ENCODE measurements at regions not wholly inside any gene's neighbourhood (a gene's known extent, or its start where the extent isn't known, plus 50 kb on each side); places are given as distances from the start of the nearest gene placed in this dataset.
"Not testable (repeated sequence)": the region's sequence is repeated elsewhere in the genome, so short reads cannot be mapped to it uniquely, and the experiment has no call there.

DNA sequence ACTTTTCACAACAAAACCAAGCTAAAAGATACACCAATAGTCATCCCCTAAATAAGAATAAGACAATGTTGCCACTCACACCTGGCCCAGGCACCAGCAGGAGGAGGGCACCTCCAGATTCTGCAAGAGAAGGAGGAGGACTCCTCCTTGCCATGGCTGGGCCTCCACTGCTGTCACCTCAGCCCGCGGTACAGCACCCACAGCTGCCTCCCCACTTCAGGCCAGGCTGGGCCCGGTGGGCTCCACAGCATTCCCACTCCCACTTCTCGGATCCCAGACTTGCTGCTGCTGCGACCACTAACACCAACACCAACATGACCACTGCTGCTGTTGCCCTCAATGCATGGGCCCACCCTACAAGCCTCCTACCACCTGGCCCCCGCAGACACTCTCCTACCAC lies 95.3 kb upstream of the POTED start:
- not testable (repeated sequence) for H3K9me3 ChIP-seq (ENCODE audit: control insufficient read depth in 4 of 4, low read length in 3 of 4); H3K27ac ChIP-seq (ENCODE audit: low read depth in 1 of 2, low read length in 2 of 2); H3K4me3 ChIP-seq (ENCODE audit: low read depth in 1 of 3, low read length in 3 of 3); H3K4me1 ChIP-seq (ENCODE audit: control insufficient read depth in 4 of 4, insufficient read depth in 4 of 4, low read length in 3 of 4); H3K9ac ChIP-seq (ENCODE audit: low read depth in 1 of 2, low read length in 2 of 2); H3K36me3 ChIP-seq (ENCODE audit: control insufficient read depth in 4 of 4, insufficient read depth in 3 of 4, low read depth in 1 of 4, low read length in 3 of 4); H3K27me3 ChIP-seq (ENCODE audit: control insufficient read depth in 4 of 4, insufficient read depth in 4 of 4, low read length in 3 of 4); DNase-seq (ENCODE audit: low spot score)
- WGBS, result 86% methylated on average over 6 of the region's 6 CpGs

DNA sequence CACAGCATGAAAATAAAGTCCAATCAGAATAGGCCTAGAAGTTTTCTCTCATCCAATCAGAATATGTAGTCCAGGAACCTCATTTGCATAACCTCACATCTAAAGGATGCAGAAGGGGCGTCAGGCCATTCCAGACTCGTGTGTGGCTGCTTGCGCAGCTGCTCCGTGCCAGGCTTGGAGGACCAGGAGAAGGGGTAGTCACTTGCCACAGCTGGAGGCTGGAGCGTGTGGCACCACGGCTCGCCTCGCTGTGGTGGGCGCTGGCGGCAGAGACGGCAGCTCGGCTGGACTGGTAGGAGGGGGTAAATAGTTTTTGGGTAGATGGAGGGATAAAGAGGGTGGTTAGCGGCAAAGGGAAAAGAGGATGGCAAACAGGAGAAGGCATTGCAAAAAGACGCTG lies 93.6 kb upstream of the POTED start:
- not testable (repeated sequence) for H3K4me3 ChIP-seq (ENCODE audit: low read depth in 1 of 3, low read length in 3 of 3); H3K4me1 ChIP-seq (ENCODE audit: control insufficient read depth in 4 of 4, insufficient read depth in 4 of 4, low read length in 3 of 4); H3K27me3 ChIP-seq (ENCODE audit: control insufficient read depth in 4 of 4, insufficient read depth in 4 of 4, low read length in 3 of 4); DNase-seq (ENCODE audit: low spot score); H3K27ac ChIP-seq (ENCODE audit: low read depth in 1 of 2, low read length in 2 of 2); H3K9me3 ChIP-seq (ENCODE audit: control insufficient read depth in 4 of 4, low read length in 3 of 4); H3K36me3 ChIP-seq (ENCODE audit: control insufficient read depth in 4 of 4, insufficient read depth in 3 of 4, low read depth in 1 of 4, low read length in 3 of 4); H3K9ac ChIP-seq (ENCODE audit: low read depth in 1 of 2, low read length in 2 of 2)
- 87% methylated on average over 14 of the region's 14 CpGs for WGBS

DNA sequence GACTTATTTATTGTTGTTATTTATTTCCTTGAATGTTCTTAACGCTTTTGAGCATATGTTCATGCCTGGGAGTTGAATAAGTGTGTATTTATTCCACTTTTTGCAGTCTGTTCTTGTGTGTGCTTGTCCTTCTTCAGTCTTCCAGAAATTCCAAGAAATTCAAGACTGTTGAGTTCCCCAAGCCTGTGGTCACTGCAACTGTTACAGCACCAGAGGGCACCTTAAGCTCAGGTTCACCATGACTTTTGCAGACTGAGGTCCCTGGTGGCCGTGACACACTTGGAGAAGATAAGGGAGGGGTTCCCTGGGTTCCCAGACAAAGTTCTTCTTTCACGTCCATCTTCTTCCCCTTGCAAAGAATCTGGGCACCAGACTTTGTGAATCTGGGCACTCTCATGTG lies 89.6 kb upstream of the POTED start:
- not testable (repeated sequence) for H3K36me3 ChIP-seq (ENCODE audit: control insufficient read depth in 4 of 4, insufficient read depth in 3 of 4, low read depth in 1 of 4, low read length in 3 of 4); H3K27ac ChIP-seq (ENCODE audit: low read depth in 1 of 2, low read length in 2 of 2); H3K9ac ChIP-seq (ENCODE audit: low read depth in 1 of 2, low read length in 2 of 2); H3K27me3 ChIP-seq (ENCODE audit: control insufficient read depth in 4 of 4, insufficient read depth in 4 of 4, low read length in 3 of 4); DNase-seq (ENCODE audit: low spot score); H3K9me3 ChIP-seq (ENCODE audit: control insufficient read depth in 4 of 4, low read length in 3 of 4); H3K4me1 ChIP-seq (ENCODE audit: control insufficient read depth in 4 of 4, insufficient read depth in 4 of 4, low read length in 3 of 4); H3K4me3 ChIP-seq (ENCODE audit: low read depth in 1 of 3, low read length in 3 of 3)
- TF ChIP-seq RAD21 (IDR thresholded peaks at IDR 0.05), result peak; percentile 38 to 46
- WGBS, result 22% methylated on average over 2 of the region's 3 CpGs

DNA sequence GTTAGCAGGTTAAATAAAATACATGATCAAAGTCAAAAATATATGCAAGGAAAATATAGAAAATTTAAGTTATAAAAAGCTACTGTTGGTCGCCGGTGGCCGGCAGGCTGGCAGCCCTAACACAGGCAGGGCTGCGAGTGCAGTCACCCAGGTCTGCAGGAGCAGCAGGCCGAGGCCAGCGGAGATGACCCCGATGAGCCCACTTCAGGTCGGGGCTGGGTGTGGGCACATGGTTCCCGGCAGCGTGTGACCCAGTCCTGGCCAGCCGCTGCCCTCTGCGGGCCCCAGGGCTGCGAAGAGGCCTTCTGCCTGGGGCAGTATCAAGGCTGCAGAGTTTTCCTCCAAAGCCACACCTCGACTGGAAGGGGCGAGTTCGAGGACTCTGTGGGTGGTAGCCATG lies 84.6 kb upstream of the POTED start:
- DNase-seq (ENCODE audit: low spot score), result not testable (repeated sequence)

DNA sequence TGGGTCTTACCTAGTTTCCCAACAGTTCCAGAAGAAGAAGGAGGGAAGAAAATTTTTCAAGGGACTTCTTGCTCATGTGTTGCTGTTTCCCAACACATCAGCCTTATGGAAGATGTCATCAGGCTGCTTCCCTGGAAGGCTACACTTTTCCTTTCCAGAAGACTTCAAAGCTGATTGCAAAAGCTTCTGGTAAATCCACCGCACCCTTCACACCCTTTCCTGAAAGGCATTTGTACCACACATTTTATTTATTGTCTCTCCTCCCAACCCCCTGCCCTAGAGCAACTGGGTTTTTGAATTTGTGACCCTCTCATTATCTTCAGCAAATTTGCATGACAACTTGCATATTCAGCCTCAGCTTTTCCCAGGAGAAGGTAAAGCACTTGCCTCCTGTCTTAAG lies 80.5 kb upstream of the POTED start:
- WGBS, result 61% methylated on average over 1 of the region's 1 CpG
- not testable (repeated sequence) for H3K27ac ChIP-seq (ENCODE audit: low read depth in 1 of 2, low read length in 2 of 2); H3K4me1 ChIP-seq (ENCODE audit: control insufficient read depth in 4 of 4, insufficient read depth in 4 of 4, low read length in 3 of 4); H3K36me3 ChIP-seq (ENCODE audit: control insufficient read depth in 4 of 4, insufficient read depth in 3 of 4, low read depth in 1 of 4, low read length in 3 of 4); H3K27me3 ChIP-seq (ENCODE audit: control insufficient read depth in 4 of 4, insufficient read depth in 4 of 4, low read length in 3 of 4); H3K4me3 ChIP-seq (ENCODE audit: low read depth in 1 of 3, low read length in 3 of 3); H3K9me3 ChIP-seq (ENCODE audit: control insufficient read depth in 4 of 4, low read length in 3 of 4); H3K9ac ChIP-seq (ENCODE audit: low read depth in 1 of 2, low read length in 2 of 2); DNase-seq (ENCODE audit: low spot score)

More for the DNA sequence above, 84.6 kb upstream of the POTED start:
- H3K27me3 ChIP-seq (ENCODE audit: control insufficient read depth in 4 of 4, insufficient read depth in 4 of 4, low read length in 3 of 4); H3K36me3 ChIP-seq (ENCODE audit: control insufficient read depth in 4 of 4, insufficient read depth in 3 of 4, low read depth in 1 of 4, low read length in 3 of 4); H3K9me3 ChIP-seq (ENCODE audit: control insufficient read depth in 4 of 4, low read length in 3 of 4); H3K9ac ChIP-seq (ENCODE audit: low read depth in 1 of 2, low read length in 2 of 2); H3K4me1 ChIP-seq (ENCODE audit: control insufficient read depth in 4 of 4, insufficient read depth in 4 of 4, low read length in 3 of 4); H3K27ac ChIP-seq (ENCODE audit: low read depth in 1 of 2, low read length in 2 of 2); H3K4me3 ChIP-seq (ENCODE audit: low read depth in 1 of 3, low read length in 3 of 3): not testable (repeated sequence)
- 86% methylated on average over 15 of the region's 16 CpGs for WGBS

DNA sequence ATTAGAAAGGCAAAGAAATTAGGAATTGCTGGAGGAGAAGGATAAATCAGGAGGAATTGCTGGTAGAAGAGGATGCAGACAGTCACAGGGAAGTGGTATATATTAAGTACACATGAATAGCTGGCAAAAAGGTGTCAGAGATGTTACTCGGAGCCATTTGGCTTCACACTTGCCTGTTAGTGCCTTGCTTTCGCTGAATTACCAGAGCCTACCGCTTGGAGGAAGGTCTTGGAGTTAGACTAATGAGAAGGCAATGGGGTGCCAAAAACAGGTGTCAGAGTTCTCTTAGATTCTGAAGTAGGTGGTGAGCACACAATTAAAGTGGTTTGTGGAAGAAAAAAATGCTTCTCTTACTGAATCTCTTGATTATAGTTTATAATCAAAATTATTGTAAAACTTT lies 79.9 kb upstream of the POTED start:
- H3K9me3 ChIP-seq (ENCODE audit: control insufficient read depth in 4 of 4, low read length in 3 of 4); H3K27me3 ChIP-seq (ENCODE audit: control insufficient read depth in 4 of 4, insufficient read depth in 4 of 4, low read length in 3 of 4); H3K36me3 ChIP-seq (ENCODE audit: control insufficient read depth in 4 of 4, insufficient read depth in 3 of 4, low read depth in 1 of 4, low read length in 3 of 4); H3K4me3 ChIP-seq (ENCODE audit: low read depth in 1 of 3, low read length in 3 of 3); H3K27ac ChIP-seq (ENCODE audit: low read depth in 1 of 2, low read length in 2 of 2); DNase-seq (ENCODE audit: low spot score); H3K9ac ChIP-seq (ENCODE audit: low read depth in 1 of 2, low read length in 2 of 2); H3K4me1 ChIP-seq (ENCODE audit: control insufficient read depth in 4 of 4, insufficient read depth in 4 of 4, low read length in 3 of 4): not testable (repeated sequence)
- WGBS, result 48% methylated on average over 3 of the region's 3 CpGs

DNA sequence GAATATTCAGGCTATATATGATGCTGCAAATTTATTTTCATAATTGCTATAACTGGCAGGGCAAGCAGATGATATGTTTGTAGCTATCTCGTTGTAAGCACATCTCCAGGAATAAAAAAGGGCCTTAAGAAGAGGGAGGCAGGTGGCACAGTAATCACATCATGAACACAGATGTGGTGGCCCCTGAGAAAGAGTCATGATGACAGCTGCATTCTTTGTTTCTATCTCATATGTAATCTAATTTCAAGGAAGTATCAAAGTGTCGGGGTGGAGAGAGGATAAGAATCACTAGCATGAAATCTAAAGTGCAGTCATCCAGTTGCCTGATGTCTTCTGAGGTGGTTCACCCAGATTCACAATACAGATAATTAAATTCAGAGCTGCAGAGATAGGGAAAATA lies 78.9 kb upstream of the POTED start:
- H3K4me1 ChIP-seq (ENCODE audit: control insufficient read depth in 4 of 4, insufficient read depth in 4 of 4, low read length in 3 of 4); H3K4me3 ChIP-seq (ENCODE audit: low read depth in 1 of 3, low read length in 3 of 3); H3K9me3 ChIP-seq (ENCODE audit: control insufficient read depth in 4 of 4, low read length in 3 of 4); H3K27me3 ChIP-seq (ENCODE audit: control insufficient read depth in 4 of 4, insufficient read depth in 4 of 4, low read length in 3 of 4); H3K36me3 ChIP-seq (ENCODE audit: control insufficient read depth in 4 of 4, insufficient read depth in 3 of 4, low read depth in 1 of 4, low read length in 3 of 4); DNase-seq (ENCODE audit: low spot score); H3K9ac ChIP-seq (ENCODE audit: low read depth in 1 of 2, low read length in 2 of 2); H3K27ac ChIP-seq (ENCODE audit: low read depth in 1 of 2, low read length in 2 of 2): not testable (repeated sequence)
- 53% methylated on average over 1 of the region's 2 CpGs for WGBS

DNA sequence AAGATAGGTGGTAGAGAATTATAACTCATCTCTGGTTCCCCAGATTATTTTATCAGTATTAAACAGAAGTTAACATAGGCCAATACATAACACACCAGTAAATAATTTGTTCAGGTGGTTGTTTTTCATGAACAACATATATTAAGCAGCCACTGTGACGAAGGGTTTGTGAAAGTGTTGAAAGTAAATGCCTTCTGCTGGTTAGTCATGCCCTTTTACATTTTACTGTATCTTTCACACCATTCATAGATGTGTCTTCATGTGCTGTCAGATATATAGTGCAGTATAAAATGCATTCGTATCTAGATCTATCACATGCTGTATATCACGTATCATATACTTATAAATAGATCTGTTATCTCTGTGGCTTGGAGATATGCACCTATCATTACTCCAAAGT lies 66.1 kb upstream of the POTED start:
- H3K27ac ChIP-seq (ENCODE audit: low read depth in 1 of 2, low read length in 2 of 2); H3K36me3 ChIP-seq (ENCODE audit: control insufficient read depth in 4 of 4, insufficient read depth in 3 of 4, low read depth in 1 of 4, low read length in 3 of 4); DNase-seq (ENCODE audit: low spot score); H3K4me1 ChIP-seq (ENCODE audit: control insufficient read depth in 4 of 4, insufficient read depth in 4 of 4, low read length in 3 of 4); H3K27me3 ChIP-seq (ENCODE audit: control insufficient read depth in 4 of 4, insufficient read depth in 4 of 4, low read length in 3 of 4); H3K4me3 ChIP-seq (ENCODE audit: low read depth in 1 of 3, low read length in 3 of 3); H3K9ac ChIP-seq (ENCODE audit: low read depth in 1 of 2, low read length in 2 of 2); H3K9me3 ChIP-seq (ENCODE audit: control insufficient read depth in 4 of 4, low read length in 3 of 4): not testable (repeated sequence)
- 49% methylated on average over 2 of the region's 3 CpGs for WGBS

DNA sequence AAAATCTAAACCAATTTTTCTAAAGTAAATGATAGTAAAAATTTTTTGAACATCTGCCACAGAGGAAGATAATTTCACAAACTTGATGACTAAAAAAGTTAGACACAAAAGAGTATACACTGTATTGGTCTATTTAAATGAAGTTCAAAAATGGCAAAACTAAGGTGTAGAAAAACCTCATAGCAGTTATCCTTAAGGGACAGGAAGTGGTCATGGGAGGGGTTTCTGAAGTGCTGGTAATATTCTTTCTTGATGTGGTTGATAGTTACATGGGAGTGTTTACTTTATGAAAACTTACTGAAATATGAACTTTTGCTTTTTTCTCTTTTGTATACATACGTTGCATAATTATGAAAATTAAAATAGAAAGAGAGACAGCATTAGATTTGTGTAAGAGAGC lies 64.1 kb upstream of the POTED start:
- H3K9ac ChIP-seq (ENCODE audit: low read depth in 1 of 2, low read length in 2 of 2); DNase-seq (ENCODE audit: low spot score); H3K27ac ChIP-seq (ENCODE audit: low read depth in 1 of 2, low read length in 2 of 2); H3K9me3 ChIP-seq (ENCODE audit: control insufficient read depth in 4 of 4, low read length in 3 of 4); H3K27me3 ChIP-seq (ENCODE audit: control insufficient read depth in 4 of 4, insufficient read depth in 4 of 4, low read length in 3 of 4); H3K4me1 ChIP-seq (ENCODE audit: control insufficient read depth in 4 of 4, insufficient read depth in 4 of 4, low read length in 3 of 4); H3K4me3 ChIP-seq (ENCODE audit: low read depth in 1 of 3, low read length in 3 of 3); H3K36me3 ChIP-seq (ENCODE audit: control insufficient read depth in 4 of 4, insufficient read depth in 3 of 4, low read depth in 1 of 4, low read length in 3 of 4): not testable (repeated sequence)
- WGBS, result 19% methylated on average over 1 of the region's 1 CpG

All from liver (tissue), 7 donors.